Kidney (tissue), 13 donors: ENCODE measurements at regions not wholly inside any gene's neighbourhood (a gene's known extent, or its start where the extent isn't known, plus 50 kb on each side); places are given as distances from the start of the nearest gene placed in this dataset.

ENCODE experiments used
- DNase-seq, 5 donors: peaks; one replicate each; pipeline ENCODE4 v3.0.0-alpha.2; 2013 to 2020
- FAIRE-seq: peaks from 2 replicates; lab custom pipeline; 2012; peaks lifted over from hg19 to GRCh38; lab: Jason Lieb, UNC
- H3K27ac ChIP-seq, 2 donors: one replicate each; pipeline ENCODE4 v1.7.0; 2013; ENCODE audit warnings: low read depth in 2 of 2, low read length in 2 of 2, inconsistent platforms in 1 of 2
- H3K27me3 ChIP-seq: one replicate; pipeline ENCODE4 v1.7.1; 2013; ENCODE audit warnings: low read length, inconsistent platforms; ENCODE audit not compliant: control insufficient read depth, insufficient read depth
- H3K36me3 ChIP-seq, 3 donors: one replicate each; pipeline versions ENCODE4 v1.7.0 to v1.7.1; 2013; ENCODE audit warnings: low read length in 3 of 3, control low read depth in 1 of 3, inconsistent platforms in 1 of 3; ENCODE audit not compliant: insufficient read depth in 3 of 3, control insufficient read depth in 2 of 3
- H3K4me1 ChIP-seq, 3 donors: one replicate each; pipeline versions ENCODE4 v1.7.0 to v1.7.1; 2013; ENCODE audit warnings: low read length in 3 of 3, inconsistent platforms in 1 of 3, low read depth in 1 of 3; ENCODE audit not compliant: control insufficient read depth in 2 of 3, insufficient read depth in 2 of 3
- H3K4me3 ChIP-seq, 3 donors: one replicate each; pipeline versions ENCODE4 v1.7.0 to v1.8.1; 2013; ENCODE audit warnings: low read length in 3 of 3, control low read depth in 1 of 3, inconsistent platforms in 1 of 3
- H3K9ac ChIP-seq, 3 donors: one replicate each; pipeline versions ENCODE4 v1.7.0 to v1.7.1; 2013; ENCODE audit warnings: low read length in 3 of 3, control low read depth in 1 of 3, inconsistent platforms in 1 of 3
- H3K9me3 ChIP-seq, 3 donors: one replicate each; pipeline versions ENCODE4 v1.7.0 to v1.7.1; 2013; ENCODE audit warnings: low read length in 3 of 3, control low read depth in 1 of 3, inconsistent platforms in 1 of 3; ENCODE audit not compliant: control insufficient read depth in 2 of 3, insufficient read depth in 1 of 3
- intact Hi-C: fragments of 100-400 bp; cut with DNase I; formaldehyde crosslinking; loops from one replicate; pipeline ENCODE4 v1.11.1; 2022
- TF ChIP-seq, protein P1 (sequence below): IDR thresholded peaks from 3 replicates; pipeline ENCODE4 v1.5.1; 2012; ENCODE audit warnings: mild to moderate bottlenecking, moderate library complexity, borderline replicate concordance; ENCODE audit not compliant: insufficient read depth; ENCODE audit errors: extremely low read depth
- donor health status: control.
- donor health status: control.
- donor health status: control.
- donor health status: control.
- donor health status: control.
- donor health status: DM: yes; HTN: yes; CAD: no.
- donor health status: Normal renal cell carcinoma (clear cell type).

- H3K4me1 ChIP-seq = no peaks in the 10 kb centered on the region
- no peak overlapping the region for H3K9ac ChIP-seq
- H3K36me3 ChIP-seq = no peaks in the 10 kb centered on the region
- TF ChIP-seq, protein P1, sequence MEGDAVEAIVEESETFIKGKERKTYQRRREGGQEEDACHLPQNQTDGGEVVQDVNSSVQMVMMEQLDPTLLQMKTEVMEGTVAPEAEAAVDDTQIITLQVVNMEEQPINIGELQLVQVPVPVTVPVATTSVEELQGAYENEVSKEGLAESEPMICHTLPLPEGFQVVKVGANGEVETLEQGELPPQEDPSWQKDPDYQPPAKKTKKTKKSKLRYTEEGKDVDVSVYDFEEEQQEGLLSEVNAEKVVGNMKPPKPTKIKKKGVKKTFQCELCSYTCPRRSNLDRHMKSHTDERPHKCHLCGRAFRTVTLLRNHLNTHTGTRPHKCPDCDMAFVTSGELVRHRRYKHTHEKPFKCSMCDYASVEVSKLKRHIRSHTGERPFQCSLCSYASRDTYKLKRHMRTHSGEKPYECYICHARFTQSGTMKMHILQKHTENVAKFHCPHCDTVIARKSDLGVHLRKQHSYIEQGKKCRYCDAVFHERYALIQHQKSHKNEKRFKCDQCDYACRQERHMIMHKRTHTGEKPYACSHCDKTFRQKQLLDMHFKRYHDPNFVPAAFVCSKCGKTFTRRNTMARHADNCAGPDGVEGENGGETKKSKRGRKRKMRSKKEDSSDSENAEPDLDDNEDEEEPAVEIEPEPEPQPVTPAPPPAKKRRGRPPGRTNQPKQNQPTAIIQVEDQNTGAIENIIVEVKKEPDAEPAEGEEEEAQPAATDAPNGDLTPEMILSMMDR = no peak
- intact Hi-C loops = no loop called here
- no peaks in the 10 kb centered on the region for H3K27me3 ChIP-seq
- H3K27ac ChIP-seq = no peak overlapping the region
- no peak overlapping the region for H3K4me3 ChIP-seq
- DNase-seq = no peak
- FAIRE-seq = no peak
- no peaks in the 10 kb centered on the region for H3K9me3 ChIP-seq
Measured at GRCh38 chr15:95995375-95996168, 334.9 kb upstream of the NR2F2 start.

DNA sequence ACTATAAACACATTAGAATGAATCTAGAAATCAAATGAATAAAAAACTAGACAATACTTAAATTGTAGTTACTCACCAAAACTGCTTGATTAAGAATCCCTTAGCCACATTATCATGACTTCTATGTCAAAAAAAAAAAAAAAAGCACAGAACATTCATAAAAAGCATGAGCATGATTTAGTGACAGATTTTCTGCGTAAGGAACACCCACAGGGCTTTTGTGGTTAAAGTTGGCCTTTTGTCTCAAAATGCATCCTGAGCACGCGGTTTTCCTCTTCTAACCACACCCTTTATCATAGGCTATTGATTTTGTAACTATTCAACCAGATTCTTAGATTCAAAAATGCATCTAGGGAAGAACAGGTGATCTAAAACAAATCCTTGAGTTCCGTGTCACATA is 334.0 kb upstream of the NR2F2 start:
- DNase-seq = no peak
- no peak overlapping the region for H3K4me3 ChIP-seq
- no peak overlapping the region for H3K27ac ChIP-seq
- H3K27me3 ChIP-seq = no peaks in the 10 kb centered on the region
- FAIRE-seq = no peak
- no peaks in the 10 kb centered on the region for H3K4me1 ChIP-seq
- TF ChIP-seq, protein P1 = no peak
- intact Hi-C loops = no loop called here
- no peaks in the 10 kb centered on the region for H3K9me3 ChIP-seq
- no peaks in the 10 kb centered on the region for H3K36me3 ChIP-seq
- no peak overlapping the region for H3K9ac ChIP-seq

DNA sequence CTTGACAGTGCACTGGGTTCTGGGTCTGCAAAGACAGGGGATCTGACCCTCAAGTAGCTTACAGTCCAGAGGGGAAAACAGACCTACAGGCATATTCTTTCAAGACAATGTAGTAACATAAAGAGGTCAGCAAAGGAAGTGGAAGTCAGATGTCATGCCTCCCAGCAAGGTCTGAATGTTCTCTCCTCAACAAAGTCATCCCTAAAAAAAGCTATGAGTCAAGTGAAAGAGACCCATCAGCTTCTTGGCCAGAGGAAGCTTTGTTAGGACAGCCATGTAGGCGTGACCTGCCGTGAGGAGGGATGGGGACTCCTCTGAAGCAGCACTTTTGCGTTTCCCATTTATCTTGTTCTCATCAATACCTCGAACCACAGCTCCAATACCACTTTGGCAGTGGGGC is 331.6 kb upstream of the NR2F2 start:
- Histone ChIP-seq H3K36me3 (no peaks in the 10 kb centered on the region), H3K9ac (no peak overlapping the region), H3K4me3 (no peak overlapping the region), H3K9me3 (no peaks in the 10 kb centered on the region), H3K27me3 (no peaks in the 10 kb centered on the region), H3K4me1 (no peaks in the 10 kb centered on the region), H3K27ac (no peak overlapping the region)
- no peak for FAIRE-seq
- TF ChIP-seq, protein P1 = no peak
- intact Hi-C loops = no loop called here
- DNase-seq = no peak
